Endothelial cell of umbilical vein (primary cell): ENCODE measurements at regions not wholly inside any gene's neighbourhood (a gene's known extent, or its start where the extent isn't known, plus 50 kb on each side); places are given as distances from the start of the nearest gene placed in this dataset.
"Not testable (repeated sequence)": the region's sequence is repeated elsewhere in the genome, so short reads cannot be mapped to it uniquely, and the experiment has no call there.

ENCODE experiments used
- BruUV-seq: library from RNA; stranded (reverse); fragments of 400-500 nt; replicated peaks from 2 replicates; lab custom pipeline; 2021; lab: Mats Ljungman, UMichigan
- CTCF ChIA-PET: fragments of 300-600, 350-600 bp; sonication (Branson Sonifier 250); formaldehyde crosslinking; loops from one replicate; lab custom pipeline; 2021; ENCODE audit warnings: antibody characterized with exemption, inconsistent platforms; lab: Charles Lee
- POLR2A ChIA-PET: fragments of 300-600, 350-600 bp; sonication (Branson Sonifier 250); formaldehyde crosslinking; loops from one replicate; lab custom pipeline; 2021; ENCODE audit warnings: antibody characterized with exemption, inconsistent platforms; lab: Charles Lee
- DNase-seq: peaks from one replicate; pipeline ENCODE4 v3.0.0-alpha.2; 2011; ENCODE audit warnings: low read depth, low spot score
- FAIRE-seq: peaks from 2 replicates; lab custom pipeline; 2011; peaks lifted over from hg19 to GRCh38; lab: Jason Lieb, UNC
- H2AFZ ChIP-seq: 2 replicates; pipeline ENCODE4 v1.6.0; 2012; ENCODE audit warnings: low read depth, low read length, control low read depth, inconsistent platforms
- H3K27ac ChIP-seq: 2 replicates; pipeline ENCODE4 v1.5.1; 2011; ENCODE audit warnings: low read depth, mild to moderate bottlenecking, control low read depth, low read length, moderate library complexity; ENCODE audit not compliant: insufficient read depth
- H3K27me3 ChIP-seq, 2 experiments: 2 replicates each; pipeline versions ENCODE4 v1.6.0 to v1.6.1; 2011; ENCODE audit warnings: low read length in 2 of 2, mixed read lengths in 1 of 2; ENCODE audit not compliant: control insufficient read depth in 2 of 2, insufficient read depth in 2 of 2
- H3K36me3 ChIP-seq, 2 experiments: 2 replicates in 1 of 2; 3 replicates in 1 of 2; pipeline ENCODE4 v1.5.1; 2011; ENCODE audit warnings: low read length in 2 of 2, mild to moderate bottlenecking in 1 of 2, moderate library complexity in 1 of 2; ENCODE audit not compliant: control insufficient read depth in 2 of 2, insufficient read depth in 2 of 2; ENCODE audit errors: extremely low read depth in 1 of 2
- H3K4me1 ChIP-seq: 3 replicates; pipeline ENCODE4 v1.5.1; 2011; ENCODE audit warnings: mild to moderate bottlenecking, low read length; ENCODE audit not compliant: control insufficient read depth, insufficient read depth; ENCODE audit errors: extremely low read depth
- H3K4me2 ChIP-seq: 2 replicates; pipeline ENCODE4 v1.6.1; 2011; ENCODE audit warnings: low read length, control low read depth, mixed read lengths; ENCODE audit not compliant: insufficient read depth
- H3K4me3 ChIP-seq, 3 experiments: fragments of 200-600 bp in 1 of 3; sonication (generic), shearing (Covaris generic) in 1 of 3; replicated peaks in 1 of 3; 2 replicates each; pipeline ENCODE4 v1.5.1; 2011 to 2016; ENCODE audit warnings: control low read depth in 3 of 3, low read length in 3 of 3, mild to moderate bottlenecking in 2 of 3, inconsistent platforms in 1 of 3, low read depth in 1 of 3, moderate library complexity in 1 of 3; ENCODE audit not compliant: insufficient read depth in 1 of 3
- H3K79me2 ChIP-seq: 2 replicates; pipeline ENCODE4 v1.6.0; 2012; ENCODE audit warnings: low read length, inconsistent platforms; ENCODE audit not compliant: control insufficient read depth, insufficient read depth
- H3K9ac ChIP-seq: replicated peaks from 2 replicates; pipeline ENCODE3; 2011; ENCODE audit warnings: low read length, control low read depth; ENCODE audit not compliant: insufficient read depth; ENCODE audit errors: extremely low read depth
- H3K9me1 ChIP-seq: replicated peaks from 3 replicates; pipeline ENCODE4 v1.6.0; 2011; ENCODE audit warnings: mild to moderate bottlenecking, low read length; ENCODE audit not compliant: control insufficient read depth, insufficient read depth; ENCODE audit errors: extremely low read depth
- H3K9me3 ChIP-seq: replicated peaks from 2 replicates; pipeline ENCODE4 v1.5.1; 2012; ENCODE audit warnings: low read length, inconsistent platforms; ENCODE audit not compliant: control insufficient read depth, insufficient read depth
- H4K20me1 ChIP-seq: replicated peaks from 2 replicates; pipeline ENCODE3; 2011; ENCODE audit warnings: mild to moderate bottlenecking, low read length; ENCODE audit not compliant: control insufficient read depth, insufficient read depth; ENCODE audit errors: extremely low read depth
- CTCF ChIP-seq, 2 donors: IDR thresholded peaks; 1 replicate in 1 of 2; 2 replicates in 1 of 2; pipeline ENCODE4 v1.5.1; 2011; ENCODE audit warnings: low read length in 2 of 2, mild to moderate bottlenecking in 2 of 2, moderate library complexity in 2 of 2, control low read depth in 1 of 2, inconsistent platforms in 1 of 2, low read depth in 1 of 2; ENCODE audit not compliant: insufficient read depth in 1 of 2; ENCODE audit errors: extremely low read depth in 1 of 2
- EZH2 ChIP-seq: IDR thresholded peaks from 2 replicates; pipeline ENCODE4 v1.6.1; 2012; ENCODE audit warnings: borderline replicate concordance, low read depth, mild to moderate bottlenecking, moderate library complexity, low read length, inconsistent platforms; ENCODE audit not compliant: severe bottlenecking
- GATA2 ChIP-seq: IDR thresholded peaks from 2 replicates; pipeline ENCODE4 v1.7.0; 2011; ENCODE audit warnings: low read depth, mild to moderate bottlenecking, moderate library complexity, mixed read lengths, low read length; ENCODE audit not compliant: insufficient read length, insufficient read depth
- MYC ChIP-seq: IDR thresholded peaks from one replicate; pipeline ENCODE4 v1.6.1; 2011; ENCODE audit warnings: mild to moderate bottlenecking, low read depth, low read length
- POLR2A ChIP-seq: IDR thresholded peaks from 2 replicates; pipeline ENCODE4 v1.6.1; 2012; ENCODE audit warnings: low read depth, mild to moderate bottlenecking, control low read depth, low read length
- dilution Hi-C: fragments of 300-500 bp; cut with MboI; formaldehyde crosslinking; loops from one replicate; pipeline ENCODE4 v1.15.0; 2019; ENCODE audit warnings: low sequenced_read_pairs; ENCODE audit not compliant: extremely low pct_ligation_motif_present
- intact Hi-C: fragments of 100-400 bp; cut with micrococcal nuclease; formaldehyde crosslinking; loops from one replicate; pipeline ENCODE4 v1.10.0; 2022

- H3K4me1 ChIP-seq = no peaks in the 10 kb centered on the region
- H3K4me2 ChIP-seq = no peak overlapping the region
- H3K27me3 ChIP-seq = peaks cover 4 to 13% of the 10 kb centered on the region in 2 experiments
- FAIRE-seq (no peak), DNase-seq (no peak)
- no peaks in the 10 kb centered on the region for H3K9me3 ChIP-seq
- no peaks in the 10 kb centered on the region for H4K20me1 ChIP-seq
- H3K79me2 ChIP-seq = no peaks in the 10 kb centered on the region
- H2AFZ ChIP-seq = no peak overlapping the region
- no peak overlapping the region for H3K27ac ChIP-seq
- no TSS peak for BruUV-seq
- H3K4me3 ChIP-seq = no peak overlapping the region
- intact Hi-C loops (no loop called here), dilution Hi-C loops (no loop called here)
- POLR2A ChIA-PET = no interaction called here
- H3K36me3 ChIP-seq = no peaks in the 10 kb centered on the region
- no peak overlapping the region for H3K9ac ChIP-seq
- H3K9me1 ChIP-seq = no peaks in the 10 kb centered on the region
- CTCF ChIA-PET = interaction anchor here (1.6 kb wide), 1 partner anchor 71 kb away, joined by 5 read pairs; no protein-coding TSS in a partner anchor
- TF ChIP-seq POLR2A (no peak), MYC (no peak), EZH2 (no peak), GATA2 (no peak), CTCF (IDR thresholded peaks at IDR 0.05; ENCODE audit: extremely low read depth in 1 of 2, insufficient read depth in 1 of 2, low read depth in 1 of 2, low read length in 2 of 2) (no peak)
Measured at GRCh38 chr16:87207965-87208364, 109.2 kb downstream of the C16orf95 start.

DNA sequence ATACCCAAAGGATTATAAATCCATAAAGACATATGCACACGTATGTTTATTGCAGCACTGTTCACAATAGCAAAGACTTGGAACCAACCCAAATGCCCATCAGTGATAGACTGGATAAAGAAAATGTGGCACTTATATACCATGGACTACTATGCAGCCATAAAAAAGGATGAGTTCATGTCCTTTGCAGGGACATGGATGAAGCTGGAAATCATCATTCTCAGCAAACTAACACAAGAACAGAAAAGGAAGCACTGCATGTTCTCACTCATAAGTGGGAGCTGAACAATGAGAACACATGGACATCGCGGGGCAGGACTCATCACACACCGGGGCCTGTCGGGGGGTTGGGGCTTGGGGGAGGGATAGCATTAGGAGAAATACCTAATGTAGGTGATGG is 108.2 kb downstream of the C16orf95 start:
- intact Hi-C loops, FAIRE-seq, dilution Hi-C loops, H3K36me3 ChIP-seq, H4K20me1 ChIP-seq, H3K79me2 ChIP-seq, BruUV-seq, CTCF ChIA-PET, H3K9me1 ChIP-seq, H3K27ac ChIP-seq, H3K4me3 ChIP-seq, POLR2A ChIA-PET, DNase-seq, H2AFZ ChIP-seq, H3K4me1 ChIP-seq, H3K9ac ChIP-seq, H3K4me2 ChIP-seq, H3K9me3 ChIP-seq: not testable (repeated sequence)
- H3K27me3 ChIP-seq = peaks cover 4 to 15% of the 10 kb centered on the region in 2 experiments
